A673 (cell line): ENCODE measurements at regions not wholly inside any gene's neighbourhood (a gene's known extent, or its start where the extent isn't known, plus 50 kb on each side); places are given as distances from the start of the nearest gene placed in this dataset.

Source experiments
- BruUV-seq: library from RNA; stranded (reverse); fragments of 400-500 nt; replicated peaks from 2 replicates; lab custom pipeline; 2021; lab: Mats Ljungman, UMichigan
- CTCF ChIA-PET: fragments of 300-600 bp; sonication (Branson Sonifier 250); formaldehyde crosslinking; loops from one replicate; lab custom pipeline; 2022; ENCODE audit warnings: antibody characterized with exemption; lab: Charles Lee
- POLR2A ChIA-PET: fragments of 300-600 bp; sonication (Branson Sonifier 250); formaldehyde crosslinking; loops from one replicate; lab custom pipeline; 2022; ENCODE audit warnings: antibody characterized with exemption; ENCODE audit not compliant: low non-redundant PET; lab: Charles Lee
- DNase-seq: peaks from one replicate; pipeline ENCODE4 v3.0.0-alpha.2; 2015; ENCODE audit warnings: low spot score
- H3K27ac ChIP-seq: fragments of 200-600 bp; sonication (generic); 2 replicates; pipeline ENCODE4 v1.5.1; 2016; ENCODE audit warnings: mixed run types, low read depth, mild to moderate bottlenecking, mixed read lengths, antibody characterized with exemption, low read length; ENCODE audit not compliant: poor library complexity, severe bottlenecking
- H3K27me3 ChIP-seq: fragments of 200-600 bp; sonication (generic); replicated peaks from 2 replicates; pipeline ENCODE4 v1.6.1; 2017; ENCODE audit warnings: mixed run types, low read depth, mild to moderate bottlenecking, mixed read lengths, antibody characterized with exemption, low read length; ENCODE audit not compliant: insufficient read depth, poor library complexity
- H3K36me3 ChIP-seq: fragments of 200-600 bp; sonication (generic); 2 replicates; pipeline ENCODE4 v1.6.1; 2016; ENCODE audit warnings: mixed run types, mild to moderate bottlenecking, mixed read lengths, antibody characterized with exemption, low read length; ENCODE audit not compliant: insufficient read depth, poor library complexity, severe bottlenecking
- H3K4me1 ChIP-seq: fragments of 200-600 bp; sonication (generic); 2 replicates; pipeline ENCODE4 v1.6.1; 2017; ENCODE audit warnings: mixed run types, mild to moderate bottlenecking, mixed read lengths, antibody characterized with exemption, low read length; ENCODE audit not compliant: insufficient read depth, poor library complexity, severe bottlenecking
- H3K4me3 ChIP-seq: fragments of 200-600 bp; sonication (generic); 2 replicates; pipeline ENCODE4 v1.5.1; 2016; ENCODE audit warnings: low read depth, mixed run types, mild to moderate bottlenecking, mixed read lengths, low read length; ENCODE audit not compliant: poor library complexity, severe bottlenecking
- H3K9me3 ChIP-seq: fragments of 200-600 bp; sonication (generic); 2 replicates; pipeline ENCODE4 v1.6.1; 2016; ENCODE audit warnings: mixed run types, low read depth, mild to moderate bottlenecking, mixed read lengths, antibody characterized with exemption, low read length; ENCODE audit not compliant: poor library complexity, severe bottlenecking
- EZH2 ChIP-seq: fragments of 200-600 bp; sonication (generic); IDR thresholded peaks from 2 replicates; pipeline ENCODE4 v1.6.1; 2017; ENCODE audit warnings: borderline replicate concordance, low read depth, mild to moderate bottlenecking, mixed read lengths, antibody characterized with exemption, low read length; ENCODE audit not compliant: poor library complexity, severe bottlenecking
- intact Hi-C: fragments of 100-400 bp; cut with micrococcal nuclease; formaldehyde crosslinking; loops from one replicate; pipeline ENCODE4 v1.10.0; 2022; ENCODE audit not compliant: unreplicated experiment
- TF ChIP-seq, protein P1 (sequence below): fragments of 300-800, 200-600 bp; sonication (generic); conservative IDR thresholded peaks from 2 replicates; pipeline ENCODE4 v1.5.1; 2017; ENCODE audit warnings: low read depth, mild to moderate bottlenecking, antibody characterized with exemption, low read length, moderate library complexity, mixed read lengths

DNA sequence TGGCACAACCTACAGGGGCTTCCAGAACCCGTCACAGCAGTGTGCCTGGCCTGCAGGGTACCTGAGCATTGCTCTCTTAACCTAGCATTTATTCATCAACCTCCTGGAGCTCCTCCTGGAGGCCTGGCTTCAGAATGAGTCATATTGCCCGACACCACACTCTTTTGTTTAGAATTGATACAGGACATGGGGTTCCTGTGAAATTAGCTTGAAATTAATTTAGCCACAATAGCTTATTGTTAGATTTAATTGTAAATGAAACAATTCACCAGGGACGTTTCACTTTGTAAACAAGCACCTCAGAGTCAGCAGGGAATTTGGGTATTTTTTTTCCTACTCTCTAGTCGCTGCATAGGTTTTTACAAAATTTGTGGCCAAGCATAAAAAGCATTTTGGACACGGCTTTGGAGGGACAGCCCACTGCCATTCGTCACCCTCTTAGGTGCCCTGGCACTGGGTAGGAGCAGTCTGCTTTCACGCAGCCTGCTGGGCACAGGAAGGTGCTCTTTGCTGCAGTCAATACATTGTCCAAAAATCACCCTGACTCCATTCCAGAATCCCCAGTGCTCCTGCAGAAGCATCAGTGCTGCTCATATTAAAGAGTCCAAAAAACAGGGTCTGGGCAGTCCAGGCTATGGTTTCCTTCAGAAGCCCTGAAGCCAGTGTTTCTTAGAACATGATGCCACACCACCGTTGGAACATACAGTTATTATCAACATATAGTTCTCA is 60.8 kb upstream of the MEF2A start:
- DNase-seq: no peak
- intact Hi-C loops: no loop called here
- BruUV-seq: no TSS peak
- Histone ChIP-seq H3K27me3 (no peaks in the 10 kb centered on the region), H3K4me3 (no peak overlapping the region), H3K9me3 (no peaks in the 10 kb centered on the region), H3K36me3 (no peaks in the 10 kb centered on the region), H3K27ac (no peak overlapping the region), H3K4me1 (no peaks in the 10 kb centered on the region)
- ChIA-PET CTCF (no interaction called here), POLR2A (no interaction called here)
- TF ChIP-seq, protein P1, sequence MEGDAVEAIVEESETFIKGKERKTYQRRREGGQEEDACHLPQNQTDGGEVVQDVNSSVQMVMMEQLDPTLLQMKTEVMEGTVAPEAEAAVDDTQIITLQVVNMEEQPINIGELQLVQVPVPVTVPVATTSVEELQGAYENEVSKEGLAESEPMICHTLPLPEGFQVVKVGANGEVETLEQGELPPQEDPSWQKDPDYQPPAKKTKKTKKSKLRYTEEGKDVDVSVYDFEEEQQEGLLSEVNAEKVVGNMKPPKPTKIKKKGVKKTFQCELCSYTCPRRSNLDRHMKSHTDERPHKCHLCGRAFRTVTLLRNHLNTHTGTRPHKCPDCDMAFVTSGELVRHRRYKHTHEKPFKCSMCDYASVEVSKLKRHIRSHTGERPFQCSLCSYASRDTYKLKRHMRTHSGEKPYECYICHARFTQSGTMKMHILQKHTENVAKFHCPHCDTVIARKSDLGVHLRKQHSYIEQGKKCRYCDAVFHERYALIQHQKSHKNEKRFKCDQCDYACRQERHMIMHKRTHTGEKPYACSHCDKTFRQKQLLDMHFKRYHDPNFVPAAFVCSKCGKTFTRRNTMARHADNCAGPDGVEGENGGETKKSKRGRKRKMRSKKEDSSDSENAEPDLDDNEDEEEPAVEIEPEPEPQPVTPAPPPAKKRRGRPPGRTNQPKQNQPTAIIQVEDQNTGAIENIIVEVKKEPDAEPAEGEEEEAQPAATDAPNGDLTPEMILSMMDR: no peak
- TF ChIP-seq EZH2: no peak

DNA sequence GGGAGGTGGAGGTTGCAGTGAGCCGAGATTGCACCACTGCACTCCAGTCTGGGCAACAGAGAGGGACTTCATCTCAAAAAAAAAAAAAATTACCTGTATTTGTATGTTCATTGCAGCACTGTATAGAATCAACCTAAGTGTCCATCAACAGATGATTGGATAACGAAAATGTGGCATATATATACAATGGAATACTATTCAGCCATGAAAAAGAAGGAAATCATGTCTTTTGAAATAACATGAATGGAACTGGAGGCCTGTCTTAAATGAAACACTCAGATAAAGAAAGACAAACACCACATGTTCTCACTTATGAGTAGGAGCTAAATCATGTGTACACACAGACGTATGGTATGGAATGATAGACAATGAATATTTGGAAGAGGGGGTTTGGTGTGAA is 59.4 kb upstream of the MEF2A start:
- TF ChIP-seq, protein P1: no peak
- TF ChIP-seq EZH2: no peak
- no peaks in the 10 kb centered on the region for H3K36me3 ChIP-seq
- no peak overlapping the region for H3K4me3 ChIP-seq
- intact Hi-C loops: no loop called here
- no peaks in the 10 kb centered on the region for H3K27me3 ChIP-seq
- H3K4me1 ChIP-seq: no peaks in the 10 kb centered on the region
- ChIA-PET CTCF (no interaction called here), POLR2A (no interaction called here)
- BruUV-seq: no TSS peak
- H3K27ac ChIP-seq: no peak overlapping the region
- DNase-seq: no peak
- H3K9me3 ChIP-seq: no peaks in the 10 kb centered on the region

DNA sequence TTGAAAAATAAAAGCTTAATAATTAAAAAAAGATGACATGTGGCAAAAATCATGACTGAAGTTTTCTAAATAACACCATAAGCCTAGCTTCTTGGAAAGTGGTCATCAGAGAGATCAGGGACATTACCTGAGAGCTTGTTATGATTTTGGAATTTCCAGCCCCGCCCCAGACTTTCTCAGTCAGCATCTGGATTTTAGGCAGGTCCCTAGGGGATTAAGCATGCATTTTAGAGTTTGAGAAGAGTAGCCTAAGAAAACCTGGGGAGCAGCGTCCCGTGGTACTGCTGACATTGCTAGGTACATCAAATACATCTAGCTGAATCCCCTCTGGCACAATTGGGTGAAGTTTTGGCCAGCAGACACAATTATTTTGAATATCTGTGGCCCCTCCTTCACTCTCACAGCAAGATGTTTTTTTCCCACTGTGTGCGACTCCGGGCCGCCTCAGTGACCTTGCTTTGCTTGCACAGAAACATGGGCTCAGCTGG is 58.7 kb upstream of the MEF2A start:
- H3K36me3 ChIP-seq: no peaks in the 10 kb centered on the region
- no peaks in the 10 kb centered on the region for H3K4me1 ChIP-seq
- intact Hi-C loops: no loop called here
- no peak for DNase-seq
- H3K27ac ChIP-seq: no peak overlapping the region
- BruUV-seq: no TSS peak
- POLR2A ChIA-PET: no interaction called here
- TF ChIP-seq, protein P1: no peak
- TF ChIP-seq EZH2: no peak
- no peak overlapping the region for H3K4me3 ChIP-seq
- CTCF ChIA-PET: interaction anchor here (0.7 kb wide), 1 partner anchor 198 kb away, joined by 3 read pairs; no protein-coding TSS in a partner anchor
- no peaks in the 10 kb centered on the region for H3K27me3 ChIP-seq
- no peaks in the 10 kb centered on the region for H3K9me3 ChIP-seq
